CD4-positive, alpha-beta T cell (primary cell): ENCODE measurements at regions not wholly inside any gene's neighbourhood (a gene's known extent, or its start where the extent isn't known, plus 50 kb on each side); places are given as distances from the start of the nearest gene placed in this dataset.

Experiments
- ATAC-seq: fragments of 200-7000 bp; cut with Tn5 transposase; one replicate; pipeline ENCODE4 v1.10.0; 2022; ENCODE audit warnings: mild to moderate bottlenecking; ENCODE audit not compliant: poor library complexity
- CTCF ChIA-PET: fragments of 350-600 bp; sonication (Branson Sonifier 250); formaldehyde crosslinking; loops from one replicate; lab custom pipeline; 2021; ENCODE audit warnings: antibody characterized with exemption, inconsistent platforms; lab: Charles Lee
- POLR2A ChIA-PET: fragments of 350-600 bp; sonication (Branson Sonifier 250); formaldehyde crosslinking; loops from one replicate; lab custom pipeline; 2021; ENCODE audit warnings: antibody characterized with exemption, inconsistent platforms; lab: Charles Lee
- DNase-seq, 14 experiments: peaks; one replicate each; pipeline ENCODE4 v3.0.0-alpha.2; 2013 to 2020; ENCODE audit warnings: mixed read lengths in 2 of 14
- H3K27ac ChIP-seq, 2 donors: one replicate each; pipeline versions ENCODE4 v1.5.1 to v1.7.0; 2013; ENCODE audit warnings: low read length in 2 of 2, low read depth in 1 of 2, mild to moderate bottlenecking in 1 of 2
- H3K27me3 ChIP-seq, 2 experiments: 1 replicate in 1 of 2; 2 replicates in 1 of 2; pipeline versions ENCODE4 v1.6.1 to v1.7.0; 2013; ENCODE audit warnings: low read length in 2 of 2, control low read depth in 1 of 2, mild to moderate bottlenecking in 1 of 2, moderate library complexity in 1 of 2; ENCODE audit not compliant: insufficient read depth in 2 of 2, control insufficient read depth in 1 of 2
- H3K36me3 ChIP-seq: one replicate; pipeline ENCODE4 v1.6.1; 2013; ENCODE audit warnings: low read length, control low read depth; ENCODE audit not compliant: insufficient read depth
- H3K4me1 ChIP-seq: one replicate; pipeline ENCODE4 v1.6.1; 2013; ENCODE audit warnings: low read length, control low read depth; ENCODE audit not compliant: insufficient read depth
- H3K4me3 ChIP-seq: one replicate; pipeline ENCODE4 v1.5.1; 2013; ENCODE audit warnings: mild to moderate bottlenecking, low read length, moderate library complexity
- H3K9me3 ChIP-seq, 2 experiments: 1 replicate in 1 of 2; 2 replicates in 1 of 2; pipeline versions ENCODE4 v1.6.1 to v1.7.0; 2013; ENCODE audit warnings: low read length in 2 of 2, mild to moderate bottlenecking in 2 of 2, control low read depth in 1 of 2, moderate library complexity in 1 of 2; ENCODE audit not compliant: control insufficient read depth in 1 of 2, insufficient read depth in 1 of 2
- H3K27ac Mint-ChIP-seq: one replicate; pipeline ENCODE4 v1.8.0; 2020; ENCODE audit warnings: mixed read lengths
- H3K27me3 Mint-ChIP-seq: one replicate; pipeline ENCODE4 v1.8.0; 2021; ENCODE audit warnings: mixed read lengths
- H3K36me3 Mint-ChIP-seq: one replicate; pipeline ENCODE4 v1.8.0; 2021; ENCODE audit warnings: low read depth, mixed read lengths
- H3K4me1 Mint-ChIP-seq: one replicate; pipeline ENCODE4 v1.8.0; 2021; ENCODE audit warnings: low read depth, mixed read lengths
- H3K4me3 Mint-ChIP-seq: one replicate; pipeline ENCODE4 v1.8.0; 2020; ENCODE audit warnings: mild to moderate bottlenecking, mixed read lengths
- H3K9me3 Mint-ChIP-seq: one replicate; pipeline ENCODE4 v1.8.0; 2020; ENCODE audit warnings: mixed read lengths
- CTCF ChIP-seq: fragments of 200-600 bp; IDR thresholded peaks from one replicate; pipeline ENCODE4 v1.8.0; 2022; ENCODE audit warnings: antibody characterized with exemption, mild to moderate bottlenecking
- intact Hi-C, 2 experiments: fragments of 100-400 bp; cut with DNase I in 1 of 2; cut with micrococcal nuclease in 1 of 2; formaldehyde crosslinking; loops; one replicate each; pipeline versions ENCODE4 v1.15.1 to v1.9.0; 2023 to 2025; cut with DNase I, micrococcal nuclease

- H3K9me3 Mint-ChIP-seq, result no peaks in the 10 kb centered on the region
- DNase-seq, result peak in 13 of 14 experiments; percentile 4 to 71 (median 23)
- TF ChIP-seq CTCF, result peak; percentile 41
- no peaks in the 10 kb centered on the region for H3K36me3 Mint-ChIP-seq
- Histone ChIP-seq H3K9me3 (no peaks in the 10 kb centered on the region), H3K4me1 (peaks cover 21% of the 10 kb centered on the region), H3K4me3 (no peak overlapping the region), H3K36me3 (no peaks in the 10 kb centered on the region), H3K27me3 (no peaks in the 10 kb centered on the region), H3K27ac (no peak overlapping the region)
- peak; percentile 71 for ATAC-seq
- H3K4me3 Mint-ChIP-seq, result no peak overlapping the region
- POLR2A ChIA-PET, result no interaction called here
- CTCF ChIA-PET, result interaction anchor here (0.5 kb wide), 1 partner anchor 18 kb away, joined by 3 read pairs; no protein-coding TSS in a partner anchor
- intact Hi-C loops, result loop anchor here (1.0 to 5.0 kb wide), 2 partner anchors 425 to 600 kb away; no protein-coding TSS in a partner anchor
- peaks cover 35% of the 10 kb centered on the region for H3K4me1 Mint-ChIP-seq
- peak overlapping the region; percentile 16 for H3K27ac Mint-ChIP-seq
- H3K27me3 Mint-ChIP-seq, result no peaks in the 10 kb centered on the region
These were observed 379.8 kb downstream of the VRK1 start for GRCh38 chr14:97177016-97177415.

GRCh38 chr14:97177635-97178034, 380.5 kb downstream of the VRK1 start:
- ATAC-seq (no peak), DNase-seq (no peak)
- Histone ChIP-seq H3K27me3 (no peaks in the 10 kb centered on the region), H3K9me3 (no peaks in the 10 kb centered on the region), H3K4me3 (no peak overlapping the region), H3K36me3 (no peaks in the 10 kb centered on the region), H3K27ac (no peak overlapping the region), H3K4me1 (peaks cover 21% of the 10 kb centered on the region)
- no peaks in the 10 kb centered on the region for H3K27me3 Mint-ChIP-seq
- H3K36me3 Mint-ChIP-seq, result no peaks in the 10 kb centered on the region
- H3K9me3 Mint-ChIP-seq, result no peaks in the 10 kb centered on the region
- H3K27ac Mint-ChIP-seq, result no peak overlapping the region
- POLR2A ChIA-PET, result no interaction called here
- H3K4me1 Mint-ChIP-seq, result peaks cover 35% of the 10 kb centered on the region
- no peak overlapping the region for H3K4me3 Mint-ChIP-seq
- TF ChIP-seq CTCF, result no peak
- CTCF ChIA-PET, result no interaction called here
- intact Hi-C loops, result loop anchor here (1.0 to 5.0 kb wide), 2 partner anchors 425 to 600 kb away; no protein-coding TSS in a partner anchor

GRCh38 chr14:97178781-97179180, 381.6 kb downstream of the VRK1 start:
- POLR2A ChIA-PET, result no interaction called here
- ATAC-seq (no peak), DNase-seq (no peak)
- Histone ChIP-seq H3K4me3 (no peak overlapping the region), H3K36me3 (no peaks in the 10 kb centered on the region), H3K9me3 (no peaks in the 10 kb centered on the region), H3K27ac (no peak overlapping the region), H3K4me1 (peaks cover 21% of the 10 kb centered on the region), H3K27me3 (no peaks in the 10 kb centered on the region)
- Mint-ChIP-seq H3K27ac (no peak overlapping the region), H3K27me3 (no peaks in the 10 kb centered on the region), H3K9me3 (no peaks in the 10 kb centered on the region), H3K4me3 (no peak overlapping the region), H3K36me3 (no peaks in the 10 kb centered on the region), H3K4me1 (peaks cover 35% of the 10 kb centered on the region)
- intact Hi-C loops, result loop anchor here in 1 of 2 experiments (5.0 kb wide), 1 partner anchor 424 kb away; no protein-coding TSS in a partner anchor
- TF ChIP-seq CTCF, result no peak
- CTCF ChIA-PET, result no interaction called here
